GM10248 (cell line): ENCODE measurements at regions not wholly inside any gene's neighbourhood (a gene's known extent, or its start where the extent isn't known, plus 50 kb on each side); places are given as distances from the start of the nearest gene placed in this dataset.
A peak's percentile ranks its signal among the peaks of the same experiment; 100 is the strongest.

ENCODE experiments used
- CTCF ChIA-PET: fragments of 300-600 bp; sonication (Branson Sonifier 250); formaldehyde crosslinking; extraction: SDS; loops from one replicate; lab custom pipeline; 2021; ENCODE audit warnings: antibody characterized with exemption; lab: Yijun Ruan, JAX
- POLR2A ChIA-PET: fragments of 350-650 bp; sonication (Branson Sonifier 250); formaldehyde crosslinking; extraction: SDS; loops from one replicate; lab custom pipeline; 2020; ENCODE audit warnings: antibody characterized with exemption; lab: Yijun Ruan, JAX
- DNase-seq: peaks from one replicate; pipeline ENCODE4 v3.0.0; 2012; ENCODE audit errors: extremely low spot score
- CTCF ChIP-seq: IDR thresholded peaks from 2 replicates; pipeline ENCODE4 v1.5.1; 2012; ENCODE audit warnings: mild to moderate bottlenecking, low read depth; ENCODE audit errors: extremely low read depth, missing control alignments, control extremely low read depth

GRCh38 chr6:50145125-50145524 lies 95.4 kb upstream of the DEFB112 start:
- TF ChIP-seq CTCF: peak; percentile 30
- no peak for DNase-seq
- POLR2A ChIA-PET: no interaction called here
- CTCF ChIA-PET: interaction anchor here (0.9 to 1.8 kb wide), 6 partner anchors 13 to 458 kb away, joined by 3 to 6 read pairs (median 4); no protein-coding TSS in a partner anchor

GRCh38 chr6:50147371-50147770 lies 97.6 kb upstream of the DEFB112 start:
- CTCF ChIA-PET: interaction anchor here (1.3 kb wide), 1 partner anchor 9 kb away, joined by 3 read pairs; no protein-coding TSS in a partner anchor

GRCh38 chr6:50180646-50181045 lies 130.9 kb upstream of the DEFB112 start:
- DNase-seq: no peak
- ChIA-PET CTCF (no interaction called here), POLR2A (no interaction called here)
- TF ChIP-seq CTCF: no peak

More at GRCh38 chr6:50147371-50147770, 97.6 kb upstream of the DEFB112 start:
- POLR2A ChIA-PET: no interaction called here
- TF ChIP-seq CTCF: no peak
- DNase-seq: no peak

DNA sequence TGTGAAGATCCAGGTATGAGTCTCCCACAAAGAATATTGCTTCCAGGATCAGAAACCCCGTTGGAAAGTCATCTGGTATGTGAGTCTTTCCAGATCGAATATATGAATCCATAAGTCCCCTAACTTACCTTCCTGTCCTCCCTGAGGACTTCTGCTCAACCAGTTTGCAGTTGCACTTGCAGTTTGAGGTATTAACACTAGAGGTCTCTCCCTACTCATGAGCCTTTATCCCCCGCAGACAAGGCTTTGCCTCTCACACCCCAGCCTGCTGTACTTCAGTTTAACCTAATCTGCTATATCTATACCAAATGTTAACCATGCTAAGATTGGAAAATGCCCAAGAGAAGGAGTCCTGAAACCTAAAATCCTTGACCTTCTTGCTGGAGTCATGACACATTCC lies 135.3 kb upstream of the DEFB112 start:
- ChIA-PET POLR2A (no interaction called here), CTCF (interaction anchor here (1.8 kb wide), 1 partner anchor 9 kb away, joined by 5 read pairs; no protein-coding TSS in a partner anchor)
- DNase-seq: no peak
- TF ChIP-seq CTCF: peak; percentile 20

GRCh38 chr6:50187351-50187921 lies 137.7 kb upstream of the DEFB112 start:
- no peak for TF ChIP-seq CTCF
- ChIA-PET CTCF (interaction anchor here (0.8 to 1.4 kb wide), 2 partner anchors 32 to 59 kb away, joined by 3 read pairs; no protein-coding TSS in a partner anchor), POLR2A (no interaction called here)
- DNase-seq: no peak

- POLR2A ChIA-PET: no interaction called here
- DNase-seq: no peak
- CTCF ChIA-PET: interaction anchor here (1.0 kb wide), 1 partner anchor 53 kb away, joined by 3 read pairs; no protein-coding TSS in a partner anchor
These were observed 148.5 kb upstream of the DEFB112 start for GRCh38 chr6:50198245-50198644.

More at GRCh38 chr6:50198245-50198644, 148.5 kb upstream of the DEFB112 start:
- no peak for TF ChIP-seq CTCF
